ENCODE measurements at regions not wholly inside any gene's neighbourhood (a gene's known extent, or its start where the extent isn't known, plus 50 kb on each side); places are given as distances from the start of the nearest gene placed in this dataset.
"Not testable (repeated sequence)": the region's sequence is repeated elsewhere in the genome, so short reads cannot be mapped to it uniquely, and the experiment has no call there.

DNA sequence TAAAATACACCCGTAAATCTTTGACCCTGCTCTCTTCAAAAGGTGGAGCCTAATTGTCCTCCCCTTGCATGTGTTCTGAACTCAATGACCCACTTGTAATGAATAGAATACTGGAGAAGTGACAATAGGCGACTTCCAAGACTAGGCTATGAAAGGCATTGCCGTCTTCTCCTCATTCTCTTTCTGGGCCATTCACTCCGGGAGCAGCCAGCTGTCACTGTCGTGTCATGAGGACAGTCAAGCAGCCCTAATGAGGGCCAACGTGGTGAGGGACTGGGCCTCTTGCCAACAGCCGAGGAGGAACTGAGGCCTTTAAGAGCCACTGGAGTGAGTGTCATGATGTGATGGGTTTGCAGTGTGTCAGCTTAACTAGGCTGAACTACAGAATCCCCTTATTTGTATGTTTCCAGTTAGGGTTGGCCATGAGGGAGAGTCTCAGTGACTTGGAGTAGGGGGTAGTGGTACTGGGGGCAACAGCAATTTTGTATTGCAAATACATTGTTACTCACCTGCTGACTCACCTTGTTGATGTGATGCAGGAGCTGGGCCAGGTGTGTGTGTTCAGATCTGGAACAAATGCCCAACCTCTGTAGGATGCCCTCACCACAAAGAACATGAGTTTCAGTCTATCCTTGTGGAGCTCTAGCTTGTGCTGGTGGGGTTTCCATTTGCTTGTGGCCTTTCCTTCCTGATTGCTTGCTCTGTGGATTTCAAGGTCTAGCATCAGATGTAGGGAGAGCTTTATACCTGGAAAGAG lies 188.5 kb upstream of the PROK2 start:
- peak in 1 of 2 donors; percentile 29 for DNase-seq

DNA sequence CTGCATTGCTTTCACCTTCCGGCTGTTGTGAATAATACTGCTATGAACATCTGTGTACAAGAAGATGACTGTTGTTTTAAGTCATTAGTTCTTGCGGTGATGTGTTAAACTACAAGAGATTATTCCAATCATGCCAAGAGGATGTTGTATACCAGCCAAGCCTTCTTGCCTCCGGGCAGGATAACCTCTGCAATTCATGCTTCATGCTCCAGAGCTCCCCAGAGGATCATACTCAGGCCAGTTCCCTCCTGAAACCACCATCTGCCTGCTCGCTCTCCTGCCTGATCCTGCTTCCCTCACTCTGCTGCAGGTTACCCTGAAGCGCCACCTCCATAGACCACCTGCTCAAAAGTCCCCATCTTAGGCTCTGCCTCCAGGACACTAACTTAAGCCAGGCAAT lies 187.1 kb upstream of the PROK2 start:
- no peak for DNase-seq

DNA sequence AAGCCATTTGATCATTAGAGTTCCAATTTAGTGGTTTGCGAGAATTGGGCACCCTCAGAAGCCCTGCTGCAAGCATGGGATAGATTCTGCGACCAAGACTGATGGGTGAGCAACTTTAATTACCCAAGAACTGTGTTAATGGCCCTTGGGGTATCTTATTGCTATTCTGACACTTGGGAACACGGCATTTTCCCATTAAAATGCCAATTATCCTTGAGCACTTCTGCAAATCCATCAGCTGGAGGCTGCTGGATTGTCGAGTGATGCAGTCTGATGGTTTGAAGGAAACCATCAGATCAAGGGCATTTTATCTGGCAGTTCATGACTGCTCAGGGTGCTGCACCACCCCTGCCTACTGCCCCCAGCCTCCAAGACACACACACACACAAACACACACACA lies 183.6 kb upstream of the PROK2 start:
- no peak for DNase-seq

DNA sequence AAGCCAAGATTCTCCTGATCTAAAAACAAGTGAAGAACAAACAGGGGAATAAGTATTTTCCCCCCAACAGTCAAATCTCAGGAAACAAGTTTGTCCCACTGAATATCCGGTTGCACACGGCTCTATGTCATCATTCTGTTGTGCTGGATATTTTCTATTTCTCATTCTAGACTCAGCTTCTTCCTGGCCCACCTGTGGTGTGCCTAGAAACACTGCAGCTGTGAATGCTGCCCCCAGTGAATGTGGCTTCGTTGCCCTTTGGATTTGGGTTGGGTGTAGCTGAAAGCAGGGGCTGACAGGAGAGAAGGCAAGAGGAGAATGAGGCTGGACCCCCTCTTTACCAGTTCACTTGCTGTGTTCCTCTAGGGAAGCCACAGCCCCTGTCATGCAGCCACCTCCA lies 181.2 kb upstream of the PROK2 start:
- no peak for DNase-seq

DNA sequence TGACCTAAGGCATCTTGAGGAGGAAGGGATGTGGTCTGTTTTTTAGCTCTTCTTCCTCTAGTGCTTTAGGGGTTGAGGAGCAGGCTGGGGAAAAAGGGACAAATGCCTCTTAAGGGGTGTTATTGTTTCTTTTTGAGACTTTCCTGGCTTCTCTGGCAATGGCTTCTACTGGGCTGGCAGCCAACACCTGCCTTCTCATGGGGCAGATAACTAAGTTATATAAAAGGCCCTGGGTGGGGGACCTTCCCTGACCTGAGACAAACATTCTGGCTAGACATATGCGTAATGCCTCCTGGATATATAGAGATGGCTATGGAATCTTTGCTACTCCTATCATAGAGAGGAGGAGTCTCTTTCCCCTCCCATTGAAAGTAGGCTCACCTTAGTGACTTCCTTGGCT lies 179.2 kb upstream of the PROK2 start:
- DNase-seq = no peak

DNA sequence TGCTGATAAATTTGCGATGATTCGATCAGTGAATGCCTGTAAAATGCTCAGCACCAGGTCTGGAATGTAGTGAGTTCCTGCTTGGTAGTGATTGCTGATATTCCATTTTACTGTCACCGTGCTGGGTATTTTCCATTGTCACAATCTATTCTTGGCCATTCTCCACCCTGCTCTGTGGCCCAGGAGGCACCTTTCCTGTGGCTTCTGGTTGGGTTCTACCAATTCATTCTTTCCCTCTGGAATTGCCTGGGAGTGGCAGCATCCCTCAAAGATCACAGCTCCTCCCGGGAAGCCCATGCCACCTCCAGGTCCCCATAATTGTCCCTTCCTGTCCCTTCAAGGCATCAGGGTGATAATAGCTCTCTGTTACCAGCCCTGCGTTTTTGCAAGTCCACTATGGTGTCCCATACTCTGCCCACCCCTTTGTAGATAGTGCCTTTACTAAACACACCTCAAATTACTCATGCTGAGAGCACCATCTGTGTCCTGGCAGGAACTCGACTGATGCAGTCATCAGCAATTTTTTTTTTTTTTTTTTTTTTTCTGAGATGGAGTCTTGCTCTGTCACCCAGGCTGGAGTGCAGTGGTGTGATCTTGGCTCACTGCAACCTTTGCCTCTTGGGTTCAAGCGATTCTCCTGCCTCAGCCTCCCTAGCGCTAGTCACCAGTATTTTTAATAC lies 177.8 kb upstream of the PROK2 start:
- DNase-seq = no peak

DNA sequence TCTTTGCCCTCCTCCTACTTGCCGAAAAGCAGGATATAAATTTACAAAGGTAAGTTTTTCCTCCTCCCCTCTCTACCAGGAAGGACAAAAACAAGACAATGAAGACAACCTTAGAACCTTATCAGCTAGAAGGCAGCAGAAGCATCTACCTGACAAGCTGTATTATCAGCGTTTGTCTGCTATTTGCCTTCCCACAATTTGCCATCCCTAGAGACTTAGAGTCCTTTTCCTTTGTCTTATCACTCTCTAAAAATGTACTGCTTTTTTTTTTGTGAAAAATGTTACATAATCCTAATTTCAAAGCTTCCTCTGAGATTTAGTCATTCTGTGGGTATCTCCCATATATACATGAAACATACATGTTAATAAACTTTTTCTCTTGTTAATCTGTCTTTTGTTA lies 176.9 kb upstream of the PROK2 start:
- no peak for DNase-seq

DNA sequence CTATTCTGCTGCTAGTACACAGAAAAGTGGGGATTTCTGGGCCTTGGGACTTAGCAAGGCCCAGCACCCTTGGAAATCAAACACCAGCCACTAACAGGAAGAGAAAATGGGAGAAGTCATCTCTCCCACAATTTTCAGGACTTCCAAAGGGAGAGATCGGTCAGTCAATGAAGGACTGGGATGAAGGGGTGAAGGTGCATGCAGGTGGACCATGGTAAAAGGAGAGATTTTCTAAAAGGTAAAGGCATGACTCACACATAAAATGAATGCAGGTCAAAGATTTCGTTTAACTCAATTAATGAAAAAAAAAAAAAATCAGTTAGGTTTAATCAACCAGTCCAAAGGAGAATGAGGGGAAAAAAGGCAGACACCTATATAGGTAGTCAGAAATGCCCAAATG lies 176.4 kb upstream of the PROK2 start:
- no peak for DNase-seq

DNA sequence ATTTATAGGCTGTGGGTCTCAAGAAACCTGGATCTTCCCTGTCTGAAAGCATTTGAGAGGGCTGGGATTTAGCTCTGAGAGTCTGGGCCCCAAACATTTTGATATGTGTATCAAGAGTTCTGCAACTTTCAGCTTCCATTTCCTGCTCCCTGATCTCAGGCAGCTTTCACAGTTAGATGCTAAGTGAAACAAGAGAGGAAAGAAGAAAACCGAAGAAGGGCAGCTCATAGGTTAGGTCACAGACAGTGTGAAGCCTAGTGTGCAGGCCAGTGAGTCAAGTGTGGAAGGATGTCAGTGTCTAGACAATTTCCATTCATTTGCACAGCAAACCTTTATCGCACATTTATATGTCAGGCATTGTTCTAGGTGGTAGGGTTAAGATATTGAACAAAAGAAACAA lies 173.6 kb upstream of the PROK2 start:
- no peak for DNase-seq

DNA sequence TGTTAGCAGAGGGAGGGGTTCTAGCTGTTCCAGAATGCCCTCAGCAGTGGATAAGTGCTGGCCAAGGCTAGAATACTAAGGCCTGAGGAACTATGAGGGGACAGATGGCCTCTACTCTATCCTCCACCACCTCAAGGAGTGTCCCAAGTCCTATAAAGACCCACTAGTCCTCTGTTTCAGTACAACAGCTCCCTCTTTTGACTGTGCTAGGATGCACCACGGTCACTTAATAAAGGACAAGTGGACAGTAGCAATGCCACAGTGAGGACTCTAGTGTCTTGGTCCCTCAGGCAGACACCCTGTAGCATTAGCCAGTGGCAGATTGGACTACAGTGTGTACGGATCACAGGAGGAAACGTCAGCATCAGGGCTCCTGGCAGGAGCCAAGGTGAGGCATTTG lies 171.8 kb upstream of the PROK2 start:
- DNase-seq = no peak

DNA sequence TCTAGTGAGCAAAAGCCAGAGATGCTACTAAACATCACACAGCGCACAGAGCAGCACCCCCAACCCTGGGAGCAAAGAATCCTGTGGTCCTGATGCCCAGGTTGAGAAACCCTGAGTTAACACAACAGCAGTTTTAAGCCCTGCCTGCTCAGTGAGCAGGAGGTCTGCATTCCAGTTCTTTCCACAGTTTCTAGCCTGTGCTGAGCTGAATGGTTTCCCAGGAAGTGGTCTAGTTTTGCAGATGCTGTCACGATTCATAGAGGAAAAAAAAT lies 171.1 kb upstream of the PROK2 start:
- no peak for DNase-seq

DNA sequence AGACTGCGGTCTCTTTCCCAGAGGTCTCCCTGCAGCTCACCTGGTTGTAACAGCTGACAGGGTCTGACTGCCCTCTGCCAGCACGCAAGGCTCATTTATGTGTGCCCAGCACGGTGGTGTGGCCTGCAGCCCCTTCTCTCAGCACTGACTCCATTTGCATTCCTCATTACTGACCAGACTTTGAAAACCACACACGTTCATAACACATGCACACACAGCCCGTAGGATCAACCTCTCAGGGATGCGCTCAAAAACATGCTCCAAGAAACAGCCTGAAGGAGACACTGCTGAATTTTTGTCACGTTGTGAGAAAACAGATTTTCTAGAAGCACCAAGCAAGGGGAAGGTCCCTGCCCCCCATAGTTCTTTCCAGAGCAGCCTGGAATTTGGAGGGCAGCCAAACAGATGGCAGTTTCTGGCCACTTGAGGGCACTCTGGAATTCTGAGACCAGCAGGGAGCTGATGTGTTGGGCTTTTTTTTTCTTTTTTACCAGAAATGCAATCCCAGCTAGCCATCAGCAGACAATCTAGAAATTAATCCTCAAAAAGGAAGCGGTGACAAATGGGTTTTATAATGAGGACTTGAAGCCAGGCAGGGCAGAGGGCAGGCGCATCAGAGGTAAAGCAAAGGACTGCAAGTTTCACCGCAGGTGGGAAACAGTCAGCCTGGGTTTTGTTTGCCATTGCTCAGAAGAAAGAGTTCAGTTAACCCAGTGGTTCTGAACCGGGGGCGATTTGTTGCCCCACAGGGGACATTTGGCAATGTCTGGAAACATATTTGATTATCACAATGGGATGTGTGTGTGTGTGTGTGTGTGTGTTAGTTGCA lies 170.5 kb upstream of the PROK2 start:
- DNase-seq = peak; percentile 76 to 89

DNA sequence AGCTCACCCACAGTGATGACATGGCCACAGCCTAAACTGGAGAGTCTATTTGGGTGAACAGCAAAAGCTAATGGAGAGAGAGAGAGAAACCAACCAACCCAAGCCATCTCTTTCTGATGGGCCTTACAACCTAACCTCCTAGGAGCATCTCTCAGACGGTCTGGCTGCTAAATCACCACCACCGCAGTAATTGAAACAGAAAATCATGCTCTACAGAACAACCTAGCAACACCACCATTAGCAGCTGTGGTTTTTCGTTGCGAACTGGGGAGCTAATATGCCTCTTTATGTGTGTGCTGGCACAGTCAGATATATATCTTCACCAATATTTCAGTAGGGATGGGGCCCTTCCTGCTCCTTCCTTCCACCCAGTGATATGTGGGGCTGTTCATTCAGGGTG lies 166.9 kb upstream of the PROK2 start:
- DNase-seq = no peak

DNA sequence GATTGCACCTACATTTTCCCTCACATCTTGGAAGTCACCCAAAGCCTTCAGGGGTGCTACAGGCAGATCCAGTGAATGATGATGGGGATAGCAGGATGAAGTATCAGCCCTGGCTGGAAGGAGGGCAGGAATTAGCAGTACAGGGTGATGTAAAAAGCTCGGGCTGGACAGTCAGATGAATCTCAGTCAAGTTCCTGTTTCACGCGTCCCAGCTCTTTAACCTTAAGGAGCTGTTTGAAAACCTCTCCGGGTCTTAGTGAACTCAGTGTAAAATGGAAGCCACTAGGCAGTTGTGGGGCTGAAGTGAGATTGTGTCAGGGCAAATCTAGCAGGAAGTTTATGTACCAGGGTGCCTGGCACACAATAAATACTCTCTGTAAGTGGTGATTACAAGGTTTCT lies 166.4 kb upstream of the PROK2 start:
- no peak for DNase-seq

DNA sequence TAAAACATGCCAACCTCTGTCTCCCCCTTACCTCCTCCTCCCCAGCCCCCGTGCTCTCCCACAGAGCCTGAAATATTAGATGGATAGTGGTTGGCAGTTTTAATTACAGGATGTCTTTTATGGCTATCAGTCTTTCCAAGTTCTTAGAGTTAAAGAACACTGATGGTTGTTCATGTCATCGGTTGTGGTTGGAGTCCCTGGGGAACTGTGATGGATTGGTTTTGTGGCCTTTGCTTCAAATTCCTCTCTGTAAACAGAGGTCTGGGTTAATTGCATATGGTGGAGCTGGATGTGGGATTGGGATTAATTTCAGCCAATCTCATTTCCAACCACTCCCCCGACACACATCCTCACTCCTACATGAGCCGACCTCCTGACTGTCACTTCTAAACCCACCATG lies 164.5 kb upstream of the PROK2 start:
- no peak for DNase-seq

DNA sequence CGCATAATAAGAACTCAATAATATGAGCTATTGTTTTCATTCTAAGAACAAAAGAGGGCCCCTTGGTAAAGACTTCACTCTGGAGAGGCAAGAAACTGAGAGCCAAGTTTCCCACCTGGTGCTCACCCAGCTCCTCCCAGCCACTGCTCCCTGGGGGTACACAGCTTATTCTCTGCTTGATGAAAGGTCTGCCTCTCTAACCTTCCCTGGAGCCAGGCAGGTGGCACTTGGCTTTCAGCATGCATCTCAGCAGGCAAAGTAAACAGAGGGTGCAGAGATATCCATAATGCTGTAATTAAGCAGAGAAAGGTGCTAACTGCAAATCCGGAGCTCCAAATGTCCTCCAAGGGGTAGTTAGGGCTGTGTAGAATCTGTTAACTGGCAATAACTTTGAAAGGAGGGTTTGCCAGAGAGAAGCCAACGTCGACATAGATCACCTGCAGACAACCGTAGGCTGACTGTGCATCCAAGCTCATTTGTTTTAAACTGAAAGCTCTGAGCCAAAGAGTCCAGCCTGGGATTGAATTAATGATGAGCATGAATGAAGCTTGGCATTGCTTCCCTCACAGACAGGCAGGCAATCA lies 159.6 kb upstream of the PROK2 start:
- DNase-seq = no peak

DNA sequence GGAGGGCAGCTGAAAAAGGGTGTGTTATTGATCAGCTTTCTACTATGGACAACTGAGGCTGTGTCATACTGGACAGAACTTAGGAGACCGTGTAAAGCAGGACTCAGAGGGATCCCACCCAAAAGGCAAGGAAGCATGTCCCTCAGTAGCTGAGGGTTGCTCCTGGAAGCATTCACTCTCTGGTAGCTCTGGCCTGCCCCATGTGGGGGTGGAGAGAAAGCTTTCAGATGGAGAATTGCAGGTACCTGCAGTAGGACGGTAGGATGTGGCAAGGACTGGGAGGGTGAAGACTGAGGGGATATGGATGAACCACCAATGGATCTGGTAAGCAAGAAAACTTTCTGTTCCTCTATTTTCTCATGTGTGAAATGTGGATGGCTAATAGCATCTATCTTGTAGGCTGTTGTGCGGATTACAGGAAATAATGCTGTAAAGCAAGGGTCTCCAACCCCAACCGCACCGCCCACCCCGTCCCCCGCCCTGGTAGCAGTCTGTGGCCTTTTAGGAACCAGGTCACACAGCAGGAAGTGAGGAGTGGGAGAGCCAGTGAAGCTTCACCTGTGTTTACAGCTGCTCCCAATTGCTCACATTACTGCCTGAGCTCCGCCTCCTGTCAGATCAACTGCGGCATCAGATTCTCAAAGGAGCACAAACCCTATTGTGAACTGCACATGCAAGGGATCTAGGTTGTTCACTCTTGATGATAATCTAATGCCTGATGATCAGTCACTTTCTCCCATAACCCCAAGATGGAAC lies 157.7 kb upstream of the PROK2 start:
- DNase-seq = no peak

DNA sequence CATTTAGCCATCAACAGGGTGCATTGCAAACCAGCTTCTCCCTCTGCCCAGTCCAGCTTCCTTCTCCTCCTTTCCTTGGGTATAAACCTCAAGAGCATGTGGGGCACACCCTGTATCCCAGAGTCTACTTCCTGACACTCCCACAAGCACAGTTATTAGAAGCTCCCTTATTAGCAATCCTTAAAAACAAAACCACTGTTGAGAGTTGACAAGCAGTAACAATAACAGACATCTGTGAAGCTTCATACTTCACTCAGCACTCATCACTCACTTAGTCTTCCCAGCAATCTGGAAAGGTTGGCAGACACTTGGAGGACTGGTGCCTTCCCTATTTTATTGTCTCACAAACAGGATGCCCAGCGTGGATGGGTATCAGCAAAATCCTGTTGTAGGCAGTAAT lies 155.5 kb upstream of the PROK2 start:
- no peak for DNase-seq

DNA sequence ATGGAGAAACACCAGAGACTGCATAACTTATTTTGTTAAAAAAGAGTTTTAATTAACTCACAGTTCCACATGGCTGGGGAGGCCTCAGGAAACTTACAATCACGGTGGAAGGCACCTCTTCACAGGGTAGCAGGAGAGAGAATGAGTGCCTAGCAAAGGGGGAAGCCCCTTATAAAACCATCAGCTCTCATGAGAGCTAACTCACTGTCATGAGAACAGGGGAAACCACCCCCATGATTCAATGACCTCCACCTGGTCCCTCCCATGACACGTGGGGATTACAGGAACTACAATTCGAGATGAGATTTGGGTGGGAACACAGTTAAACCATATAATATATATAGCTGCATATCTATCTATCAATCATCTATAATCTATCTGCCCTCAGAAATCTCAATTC lies 153.1 kb upstream of the PROK2 start:
- not testable (repeated sequence) for DNase-seq

DNA sequence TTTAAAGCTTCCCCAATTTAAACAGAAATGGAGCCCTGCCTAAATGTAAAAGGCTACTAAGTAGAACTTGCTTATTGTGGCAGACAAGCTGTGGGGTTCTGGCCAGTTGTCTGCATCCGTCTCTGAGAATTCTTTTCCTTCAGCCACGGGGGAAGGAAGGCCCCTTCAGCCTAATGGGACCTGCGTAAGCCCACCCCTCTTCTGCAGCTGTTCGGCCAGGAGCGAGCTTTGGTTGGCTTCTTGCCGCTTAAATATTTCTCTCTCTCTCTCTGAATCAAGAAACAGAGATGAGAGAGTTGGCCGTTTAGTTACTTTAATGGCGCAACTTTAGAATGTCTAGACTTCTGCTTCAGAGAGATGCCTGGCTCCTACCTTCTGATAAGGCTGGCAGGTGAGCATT lies 151.7 kb upstream of the PROK2 start:
- no peak for DNase-seq

DNA sequence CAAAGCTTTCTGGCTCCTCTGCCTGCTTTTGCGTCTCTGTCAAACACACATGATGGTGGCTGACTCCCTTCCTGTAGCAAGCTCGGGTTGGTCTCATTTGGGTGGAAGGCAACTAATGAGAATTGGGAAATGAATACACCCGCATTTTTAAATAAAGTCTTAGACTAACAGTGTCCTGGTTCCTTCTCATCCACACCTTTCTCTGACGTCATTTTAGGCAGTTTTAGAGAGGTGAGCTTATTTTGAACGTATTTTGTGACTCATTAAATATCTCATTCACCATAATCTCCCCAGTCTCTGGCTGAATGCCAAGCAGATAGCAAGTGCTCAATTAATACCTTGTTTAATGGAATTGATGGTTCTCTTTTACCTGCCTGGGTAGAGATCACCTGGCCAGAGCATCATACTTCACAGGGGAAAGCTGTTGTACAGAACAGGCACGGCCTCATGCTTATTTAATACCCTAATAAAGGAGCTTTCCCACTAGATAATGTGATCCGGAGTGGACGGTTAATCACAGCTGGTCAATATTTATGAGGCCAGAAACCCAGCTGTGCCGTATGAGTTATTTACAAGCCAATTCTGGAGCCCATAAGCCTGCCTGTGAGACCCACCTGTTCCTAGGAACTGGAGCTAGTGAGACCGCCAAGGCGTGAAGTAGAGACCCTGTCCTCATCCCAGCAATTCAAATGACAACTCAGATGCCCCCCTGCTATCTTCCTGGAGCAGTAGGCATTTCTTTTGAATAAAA lies 149.7 kb upstream of the PROK2 start:
- no peak for DNase-seq

DNA sequence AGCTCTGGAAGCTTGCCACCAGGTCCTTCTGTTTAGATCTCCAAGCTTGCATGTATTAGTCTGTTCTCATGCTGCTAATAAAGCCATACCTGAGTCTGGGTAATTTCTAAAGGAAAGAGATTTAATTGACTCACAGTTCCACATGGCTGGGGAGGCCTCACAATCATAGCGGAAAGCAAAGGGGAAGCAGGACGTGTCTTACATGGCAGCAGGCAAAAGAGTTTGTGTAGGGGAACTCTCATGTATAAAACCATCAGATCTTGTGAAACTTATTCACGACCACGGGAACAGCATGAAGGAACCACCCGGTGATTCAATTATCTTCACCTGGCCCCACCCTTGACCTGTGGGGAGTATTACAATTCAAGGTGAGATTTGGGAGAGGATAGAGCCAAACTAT lies 147.0 kb upstream of the PROK2 start:
- no peak for DNase-seq
